HEK293 (cell line): ENCODE measurements at regions not wholly inside any gene's neighbourhood (a gene's known extent, or its start where the extent isn't known, plus 50 kb on each side); places are given as distances from the start of the nearest gene placed in this dataset.
A peak's percentile ranks its signal among the peaks of the same experiment; 100 is the strongest.

Experiments used
- CTCF ChIA-PET: fragments of 350-600 bp; formaldehyde crosslinking; extraction: SDS; loops from one replicate; lab custom pipeline; 2021; ENCODE audit warnings: antibody characterized with exemption; lab: Yijun Ruan, JAX
- POLR2A ChIA-PET: fragments of 300-600 bp; formaldehyde crosslinking; extraction: SDS; loops from one replicate; lab custom pipeline; 2020; ENCODE audit warnings: antibody characterized with exemption, inconsistent platforms; lab: Yijun Ruan, JAX
- H3K27ac ChIP-seq: fragments of 200-500 bp; sonication (Bioruptor generic); 2 replicates; pipeline ENCODE4 v1.5.1; 2014; ENCODE audit warnings: low read depth, low read length, control low read depth, inconsistent platforms; ENCODE audit errors: extremely low read depth
- H3K36me3 ChIP-seq, 2 experiments: fragments of 200-500 bp in 1 of 2; sonication (Bioruptor generic) in 1 of 2; 1 replicate in 1 of 2; 2 replicates in 1 of 2; pipeline ENCODE4 v1.5.1; 2014 to 2017; ENCODE audit warnings: inconsistent platforms in 2 of 2, low read length in 2 of 2; ENCODE audit not compliant: control insufficient read depth in 2 of 2, insufficient read depth in 1 of 2
- H3K4me1 ChIP-seq: fragments of 200-500 bp; sonication (Bioruptor generic); 2 replicates; pipeline ENCODE4 v1.5.1; 2014; ENCODE audit warnings: mild to moderate bottlenecking, low read length, inconsistent platforms; ENCODE audit not compliant: control insufficient read depth, insufficient read depth
- H3K4me3 ChIP-seq: 2 replicates; pipeline ENCODE4 v1.5.1; 2011; ENCODE audit warnings: low read depth, mild to moderate bottlenecking, control low read depth, low read length, moderate library complexity
- H3K9me3 ChIP-seq: fragments of 200-500 bp; sonication (Bioruptor generic); 2 replicates; pipeline ENCODE4 v1.5.1; 2014; ENCODE audit warnings: low read depth, low read length, inconsistent platforms; ENCODE audit not compliant: control insufficient read depth, insufficient read depth
- ZFHX2 ChIP-seq: fragments of 450-650 bp; formaldehyde crosslinking; conservative IDR thresholded peaks from 2 replicates; pipeline ENCODE4 v1.5.1; 2016; ENCODE audit warnings: missing biosample characterization, missing genetic modification characterization
- ZIC2 ChIP-seq: fragments of 450-650 bp; formaldehyde crosslinking; IDR thresholded peaks from 2 replicates; pipeline ENCODE4 v1.5.1; 2016; ENCODE audit warnings: missing biosample characterization, missing genetic modification characterization
- ZNF184 ChIP-seq: fragments of 450-650 bp; IDR thresholded peaks from 2 replicates; pipeline ENCODE4 v1.5.1; 2018; ENCODE audit warnings: missing biosample characterization, mild to moderate bottlenecking, missing genetic modification characterization

DNA sequence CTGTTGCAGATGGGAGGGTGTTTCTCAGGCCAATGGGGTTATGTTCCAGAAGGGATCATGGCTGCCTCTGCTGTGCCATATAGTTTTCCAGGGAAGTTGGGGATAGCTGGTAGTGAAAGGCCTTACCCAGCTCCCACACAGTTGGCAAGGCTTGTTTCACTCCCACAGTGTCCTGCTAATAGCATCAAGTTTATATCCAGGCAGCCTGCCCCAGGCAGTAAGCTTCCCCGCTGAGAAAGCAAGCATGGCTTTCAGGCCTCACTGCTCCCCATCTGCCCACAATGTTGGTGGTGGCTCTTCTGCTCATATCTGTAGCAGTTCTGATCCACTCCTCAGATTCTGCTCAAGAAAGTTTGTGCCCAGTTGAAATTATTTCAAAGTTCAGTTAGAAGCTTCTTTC, 50.9 kb upstream of the DCBLD2 start:
- Histone ChIP-seq H3K4me3 (no peak overlapping the region), H3K9me3 (no peaks in the 10 kb centered on the region), H3K36me3 (no peaks in the 10 kb centered on the region), H3K4me1 (no peaks in the 10 kb centered on the region), H3K27ac (no peak overlapping the region)
- CTCF ChIA-PET: interaction anchor here (0.5 to 1.1 kb wide), 3 partner anchors 17 to 74 kb away, joined by 3 to 4 read pairs (median 3); no protein-coding TSS in a partner anchor
- POLR2A ChIA-PET: no interaction called here
- TF ChIP-seq ZIC2 (tag by site-specific recombination) (peak; percentile 62), ZFHX2 (tag by site-specific recombination) (0 out of 2 replicates have a peak, but pooled peaks have one; percentile 27), ZNF184 (no peak)
